Left renal cortex interstitium (tissue), 4 donors: ENCODE measurements at regions not wholly inside any gene's neighbourhood (a gene's known extent, or its start where the extent isn't known, plus 50 kb on each side); places are given as distances from the start of the nearest gene placed in this dataset.
"Not testable (repeated sequence)": the region's sequence is repeated elsewhere in the genome, so short reads cannot be mapped to it uniquely, and the experiment has no call there.

ENCODE experiments used
- DNase-seq, 4 donors: peaks; one replicate each; pipeline ENCODE4 v3.0.0-alpha.2; 2013; ENCODE audit warnings: low read depth in 4 of 4, low spot score in 2 of 4, missing footprints in 1 of 4

DNA sequence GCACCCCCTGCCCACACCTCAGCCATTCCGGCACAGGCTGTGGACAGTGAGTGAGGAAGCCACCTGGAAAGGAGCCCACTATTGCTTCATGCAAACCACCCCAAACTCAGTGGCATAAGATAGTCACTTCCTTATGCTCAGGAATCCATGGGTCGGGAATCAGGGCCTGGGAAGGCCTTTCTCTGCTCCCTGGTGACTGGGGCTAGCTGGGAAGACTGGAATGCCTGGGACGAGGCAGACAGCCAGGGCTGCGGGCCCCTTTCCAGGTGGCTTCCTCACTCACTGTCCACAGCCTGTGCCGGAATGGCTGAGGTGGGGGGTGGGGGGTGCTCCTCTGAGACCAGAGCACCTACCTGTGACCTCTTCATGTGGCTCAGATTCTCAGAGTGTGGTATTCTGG, 74.1 kb upstream of the GRB10 start:
- DNase-seq: no peak

DNA sequence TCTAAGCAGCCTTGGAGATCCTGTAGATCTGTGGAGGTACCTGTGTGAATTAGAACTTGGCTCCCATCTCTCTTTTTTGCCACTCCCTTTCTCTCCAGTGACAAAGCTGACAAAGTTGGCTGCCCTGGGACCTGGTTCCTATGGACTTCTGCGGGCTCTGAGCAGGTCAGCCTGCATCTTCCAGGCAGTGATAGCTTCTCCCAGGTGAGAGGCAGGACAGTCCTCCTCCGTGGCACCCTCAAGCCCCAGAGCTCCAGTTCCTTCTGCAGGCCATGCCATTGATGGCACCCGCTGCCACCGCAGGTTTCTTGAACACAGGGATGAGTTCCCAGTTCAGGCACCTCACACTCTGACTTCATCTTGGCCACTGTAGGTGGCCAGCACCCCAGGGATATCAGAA, 73.5 kb upstream of the GRB10 start:
- DNase-seq: no peak

GRCh38 chr7:50855526-50855925, 72.8 kb upstream of the GRB10 start:
- no peak for DNase-seq

- DNase-seq: no peak
Observed at GRCh38 chr7:50854831-50855230, 72.1 kb upstream of the GRB10 start.

GRCh38 chr7:50854247-50854646, 71.6 kb upstream of the GRB10 start:
- no peak for DNase-seq

GRCh38 chr7:50853311-50853710, 70.6 kb upstream of the GRB10 start:
- DNase-seq: no peak

DNA sequence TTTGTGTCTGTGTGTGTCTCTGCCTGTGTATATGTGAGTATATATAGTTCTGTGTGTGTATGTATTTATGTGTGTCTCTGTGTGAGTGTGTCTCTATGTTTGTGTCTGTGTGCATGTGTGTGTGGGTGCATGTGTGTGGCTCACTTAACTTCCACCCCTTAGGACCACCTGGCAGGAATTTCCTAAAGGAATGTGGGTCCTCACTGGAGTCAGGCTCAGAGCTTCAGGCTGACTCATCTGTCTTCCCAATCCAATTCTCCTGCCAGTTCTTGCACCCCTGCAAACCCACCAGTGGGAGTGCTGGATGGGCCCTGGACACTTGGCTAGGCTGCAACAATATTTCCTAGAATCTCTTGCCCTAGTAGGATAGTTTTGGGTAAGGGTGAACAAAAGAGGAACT, 70.2 kb upstream of the GRB10 start:
- no peak for DNase-seq

GRCh38 chr7:50851891-50852290, 69.2 kb upstream of the GRB10 start:
- DNase-seq: no peak

DNA sequence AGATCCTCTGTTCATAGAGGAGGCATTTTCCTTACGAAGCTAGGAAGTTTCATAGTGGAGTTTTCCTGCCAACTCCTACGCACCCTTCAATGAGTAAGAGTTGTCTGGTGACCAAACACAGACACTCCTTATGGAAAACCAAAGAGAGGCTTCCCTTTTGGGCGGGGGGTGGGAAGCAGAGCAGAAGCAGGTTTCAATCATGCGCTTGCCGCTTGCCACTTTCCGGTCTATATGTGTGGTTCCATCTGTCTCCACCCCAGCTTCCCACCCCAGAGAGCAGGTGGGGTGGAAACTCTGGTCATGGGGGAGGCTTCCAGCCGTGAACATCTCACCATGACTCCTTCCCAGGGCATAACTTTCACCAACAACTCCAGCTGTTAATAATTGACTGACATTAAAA, 68.8 kb upstream of the GRB10 start:
- no peak for DNase-seq

GRCh38 chr7:50849991-50850390, 67.3 kb upstream of the GRB10 start:
- no peak for DNase-seq

- no peak for DNase-seq
Observed at GRCh38 chr7:50848203-50848602, 65.5 kb upstream of the GRB10 start.

GRCh38 chr7:50844861-50845260, 62.2 kb upstream of the GRB10 start:
- not testable (repeated sequence) for DNase-seq

GRCh38 chr7:50842041-50842440, 59.3 kb upstream of the GRB10 start:
- no peak for DNase-seq

DNA sequence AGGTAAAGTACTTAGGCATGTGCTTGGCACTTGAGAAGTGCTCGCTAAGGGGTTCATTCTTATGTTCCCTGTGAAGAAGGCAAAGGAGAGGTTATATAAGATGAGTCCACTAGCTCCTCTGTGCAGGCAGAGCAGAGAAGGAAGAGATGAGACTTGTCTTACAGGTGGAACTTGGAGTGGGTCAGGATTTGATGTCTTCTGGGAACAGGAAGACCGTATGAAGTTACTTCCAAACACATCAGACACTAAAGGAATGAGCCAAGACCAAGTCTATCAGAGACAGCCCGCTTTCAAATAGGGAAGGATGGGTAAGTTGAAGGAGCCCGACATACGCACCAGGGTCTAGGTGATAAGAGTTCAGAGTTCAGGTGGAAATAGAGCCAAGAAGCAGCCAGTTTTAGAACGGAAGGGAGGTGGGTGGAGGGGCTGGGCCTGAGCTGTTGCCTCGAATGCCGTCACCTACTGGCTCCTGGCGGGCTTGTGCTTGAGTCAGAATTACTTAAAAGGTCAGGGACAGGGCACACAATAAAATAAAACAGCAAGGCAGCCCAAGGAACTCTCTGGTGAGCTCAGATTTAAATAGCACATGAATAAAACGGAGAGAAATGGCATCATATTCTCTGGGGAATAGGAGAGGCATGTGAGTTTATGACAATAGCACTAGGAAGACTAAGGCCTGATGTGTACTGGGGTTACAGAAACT, 56.1 kb upstream of the GRB10 start:
- no peak for DNase-seq

DNA sequence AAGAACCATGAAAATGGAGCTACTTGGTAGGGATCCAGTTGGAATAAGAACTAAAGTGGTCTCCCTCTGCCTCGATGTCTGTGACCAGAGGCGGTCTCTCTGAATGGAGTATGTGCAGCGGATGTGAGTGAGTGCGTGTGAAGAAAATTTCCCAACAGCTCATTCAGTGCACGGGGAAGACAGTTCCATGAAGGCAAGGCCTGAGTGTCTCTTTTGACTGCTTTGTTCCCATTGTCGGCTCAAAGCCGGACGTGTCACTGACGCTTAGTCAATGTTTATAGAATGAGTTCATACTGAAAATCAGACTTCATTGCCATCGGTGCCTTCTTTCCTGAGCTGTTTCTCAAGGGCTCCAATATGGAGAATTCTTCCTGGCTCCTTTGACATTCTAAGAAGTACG, 55.3 kb upstream of the GRB10 start:
- DNase-seq: no peak

GRCh38 chr7:50836646-50837045, 54.0 kb upstream of the GRB10 start:
- no peak for DNase-seq

DNA sequence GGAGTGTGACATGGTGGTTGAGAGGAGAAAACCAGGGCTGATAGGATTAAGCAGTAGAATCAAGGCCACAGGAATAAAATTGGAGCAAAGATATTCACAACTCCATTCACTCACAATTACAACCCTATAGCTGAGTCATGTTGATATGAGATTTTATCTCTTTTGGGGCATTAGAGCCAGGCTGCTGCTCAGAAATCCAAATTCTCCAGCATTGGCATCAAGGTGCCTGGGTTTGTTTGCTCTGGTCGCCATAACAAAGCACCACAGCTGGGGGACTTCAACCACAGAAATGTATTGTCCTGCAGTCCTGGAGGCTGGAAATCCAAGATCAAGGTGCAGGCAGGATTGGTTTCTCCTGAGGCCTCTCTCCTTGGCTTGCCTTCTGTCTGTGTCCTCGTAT, 52.5 kb upstream of the GRB10 start:
- no peak for DNase-seq

GRCh38 chr7:50834679-50835078, 52.0 kb upstream of the GRB10 start:
- no peak for DNase-seq

- DNase-seq: no peak
Observed at GRCh38 chr7:50834031-50834535, 51.4 kb upstream of the GRB10 start.

DNA sequence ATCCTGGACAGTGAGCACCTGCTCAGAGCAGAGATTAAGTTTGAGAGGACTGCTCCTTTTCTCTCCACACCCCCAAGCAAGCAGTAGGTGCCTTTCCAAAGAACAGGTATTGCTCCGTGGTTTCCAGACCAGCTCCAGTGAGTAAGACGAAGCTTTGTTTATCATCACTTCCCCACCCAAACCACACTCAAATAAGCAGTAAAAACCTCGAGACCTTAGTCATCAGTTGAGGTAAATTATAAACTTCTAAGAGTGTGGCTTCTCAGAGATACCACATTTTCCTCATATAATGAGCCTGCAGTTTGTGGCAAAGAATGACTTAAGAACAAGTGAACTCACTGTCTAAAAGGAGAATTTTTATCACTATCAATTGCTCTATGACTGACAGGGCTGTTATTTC, 50.0 kb upstream of the GRB10 start:
- DNase-seq: no peak
